WTC11 (cell line): ENCODE measurements at regions not wholly inside any gene's neighbourhood (a gene's known extent, or its start where the extent isn't known, plus 50 kb on each side); places are given as distances from the start of the nearest gene placed in this dataset.

Experiments
- ATAC-seq: fragments of 200-7000 bp; cut with Tn5 transposase; 2 replicates; pipeline ENCODE4 v1.10.0; 2021; ENCODE audit warnings: mild to moderate bottlenecking, moderate library complexity
- CTCF ChIA-PET: fragments of 300-600 bp; sonication (Branson Sonifier 250); formaldehyde crosslinking; loops from one replicate; lab custom pipeline; 2021; ENCODE audit warnings: antibody characterized with exemption; lab: Charles Lee
- POLR2A ChIA-PET: fragments of 350-600 bp; sonication (Branson Sonifier 250); formaldehyde crosslinking; loops from one replicate; lab custom pipeline; 2021; ENCODE audit warnings: antibody characterized with exemption; lab: Charles Lee
- DNase-seq: peaks from one replicate; pipeline ENCODE4 v3.0.0; 2021; ENCODE audit warnings: low spot score
- H3K27ac Mint-ChIP-seq: 2 replicates; pipeline ENCODE4 v1.8.0; 2021; ENCODE audit warnings: mixed read lengths
- H3K27me3 Mint-ChIP-seq: 2 replicates; pipeline ENCODE4 v1.8.0; 2021; ENCODE audit warnings: low read depth, mild to moderate bottlenecking, moderate library complexity, mixed read lengths
- H3K36me3 Mint-ChIP-seq: 2 replicates; pipeline ENCODE4 v1.8.0; 2021; ENCODE audit warnings: mixed read lengths
- H3K4me1 Mint-ChIP-seq: 2 replicates; pipeline ENCODE4 v1.8.0; 2022; ENCODE audit warnings: mixed read lengths
- H3K4me3 Mint-ChIP-seq: 2 replicates; pipeline ENCODE4 v1.8.0; 2021; ENCODE audit warnings: mild to moderate bottlenecking, moderate library complexity, mixed read lengths
- H3K9me3 Mint-ChIP-seq: 2 replicates; pipeline ENCODE4 v1.8.0; 2021; ENCODE audit warnings: mixed read lengths
- ARID4B ChIP-seq: sonication (generic); formaldehyde crosslinking; IDR thresholded peaks from 2 replicates; pipeline ENCODE4 v1.8.0; 2023; ENCODE audit warnings: missing genetic modification reagents, mild to moderate bottlenecking, borderline replicate concordance
- ATF1 ChIP-seq: sonication (generic); formaldehyde crosslinking; IDR thresholded peaks from 2 replicates; pipeline ENCODE4 v1.8.1; 2023; ENCODE audit warnings: mild to moderate bottlenecking, moderate library complexity, missing genetic modification reagents
- CREB1 ChIP-seq: sonication (generic); formaldehyde crosslinking; IDR thresholded peaks from 2 replicates; pipeline ENCODE4 v1.8.0; 2023; ENCODE audit warnings: mild to moderate bottlenecking, missing genetic modification reagents
- E2F1 ChIP-seq: sonication (generic); formaldehyde crosslinking; IDR thresholded peaks from 2 replicates; pipeline ENCODE4 v1.8.0; 2022; ENCODE audit warnings: mild to moderate bottlenecking, missing genetic modification reagents
- ERG ChIP-seq: fragments of 250-450 bp; sonication (Bioruptor Pico); IDR thresholded peaks from 2 replicates; pipeline ENCODE4 v1.8.0; 2021; ENCODE audit warnings: mild to moderate bottlenecking
- ESRRA ChIP-seq: sonication (generic); formaldehyde crosslinking; IDR thresholded peaks from 2 replicates; pipeline ENCODE4 v1.8.1; 2022; ENCODE audit warnings: mild to moderate bottlenecking, missing genetic modification reagents, borderline replicate concordance
- HMGA2 ChIP-seq: fragments of 250-450 bp; sonication (Bioruptor Pico); IDR thresholded peaks from 2 replicates; pipeline ENCODE4 v1.4.0; 2021; ENCODE audit warnings: mild to moderate bottlenecking, moderate library complexity
- HMGXB4 ChIP-seq: sonication (generic); formaldehyde crosslinking; IDR thresholded peaks from 2 replicates; pipeline ENCODE4 v1.8.1; 2023; ENCODE audit warnings: mild to moderate bottlenecking, moderate library complexity, missing genetic modification reagents
- IRF2 ChIP-seq: sonication (generic); formaldehyde crosslinking; IDR thresholded peaks from 2 replicates; pipeline ENCODE4 v1.8.0; 2022; ENCODE audit warnings: low read depth, missing genetic modification reagents, borderline replicate concordance
- KAT7 ChIP-seq: sonication (generic); formaldehyde crosslinking; IDR thresholded peaks from 2 replicates; pipeline ENCODE4 v1.8.1; 2023; ENCODE audit warnings: missing genetic modification reagents, mild to moderate bottlenecking, borderline replicate concordance
- NR3C1 ChIP-seq: sonication (generic); formaldehyde crosslinking; conservative IDR thresholded peaks from 2 replicates; pipeline ENCODE4 v1.8.1; 2023; ENCODE audit warnings: low read depth, mild to moderate bottlenecking, missing genetic modification reagents
- PRRX2 ChIP-seq: fragments of 250-450 bp; sonication (Bioruptor Pico); IDR thresholded peaks from 2 replicates; pipeline ENCODE4 v1.8.0; 2021; ENCODE audit warnings: mild to moderate bottlenecking
- RORB ChIP-seq: fragments of 250-450 bp; sonication (Bioruptor Pico); IDR thresholded peaks from 2 replicates; pipeline ENCODE4 v1.9.0; 2021; ENCODE audit warnings: mild to moderate bottlenecking
- TEAD4 ChIP-seq: sonication (generic); formaldehyde crosslinking; IDR thresholded peaks from 2 replicates; pipeline ENCODE4 v1.8.0; 2022; ENCODE audit warnings: mild to moderate bottlenecking, missing genetic modification reagents
- ZNF121 ChIP-seq: sonication (generic); formaldehyde crosslinking; IDR thresholded peaks from 2 replicates; pipeline ENCODE4 v1.8.0; 2023; ENCODE audit warnings: missing genetic modification reagents
- TF ChIP-seq, protein P1 (sequence below): sonication (generic); formaldehyde crosslinking; IDR thresholded peaks from 2 replicates; pipeline ENCODE4 v1.8.1; 2022; ENCODE audit warnings: mild to moderate bottlenecking, missing genetic modification reagents, moderate library complexity, borderline replicate concordance
- TF ChIP-seq, protein P2 (sequence below): sonication (generic); formaldehyde crosslinking; IDR thresholded peaks from 2 replicates; pipeline ENCODE4 v1.8.1; 2023; ENCODE audit warnings: mild to moderate bottlenecking, missing genetic modification reagents, borderline replicate concordance
- TF ChIP-seq, protein P3 (sequence below): sonication (generic); formaldehyde crosslinking; conservative IDR thresholded peaks from 2 replicates; pipeline ENCODE4 v1.8.1; 2023; ENCODE audit warnings: mild to moderate bottlenecking, low read depth, missing genetic modification reagents, moderate library complexity

- Mint-ChIP-seq H3K27ac (no peak overlapping the region), H3K27me3 (no peaks in the 10 kb centered on the region), H3K4me3 (no peak overlapping the region), H3K4me1 (peaks cover 2% of the 10 kb centered on the region; the same call in 1 of the 2 replicates), H3K9me3 (peaks cover 26% of the 10 kb centered on the region), H3K36me3 (no peaks in the 10 kb centered on the region)
- ChIA-PET CTCF (no interaction called here), POLR2A (no interaction called here)
- no peak for TF ChIP-seq ARID4B
- no peak for TF ChIP-seq CREB1 (CRISPR knock-in tag)
- no peak for TF ChIP-seq HMGXB4 (CRISPR knock-in tag)
- TF ChIP-seq, protein P1, sequence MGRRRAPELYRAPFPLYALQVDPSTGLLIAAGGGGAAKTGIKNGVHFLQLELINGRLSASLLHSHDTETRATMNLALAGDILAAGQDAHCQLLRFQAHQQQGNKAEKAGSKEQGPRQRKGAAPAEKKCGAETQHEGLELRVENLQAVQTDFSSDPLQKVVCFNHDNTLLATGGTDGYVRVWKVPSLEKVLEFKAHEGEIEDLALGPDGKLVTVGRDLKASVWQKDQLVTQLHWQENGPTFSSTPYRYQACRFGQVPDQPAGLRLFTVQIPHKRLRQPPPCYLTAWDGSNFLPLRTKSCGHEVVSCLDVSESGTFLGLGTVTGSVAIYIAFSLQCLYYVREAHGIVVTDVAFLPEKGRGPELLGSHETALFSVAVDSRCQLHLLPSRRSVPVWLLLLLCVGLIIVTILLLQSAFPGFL (CRISPR knock-in tag): no peak
- TF ChIP-seq PRRX2 (CRISPR knock-in tag): no peak
- TF ChIP-seq, protein P2, sequence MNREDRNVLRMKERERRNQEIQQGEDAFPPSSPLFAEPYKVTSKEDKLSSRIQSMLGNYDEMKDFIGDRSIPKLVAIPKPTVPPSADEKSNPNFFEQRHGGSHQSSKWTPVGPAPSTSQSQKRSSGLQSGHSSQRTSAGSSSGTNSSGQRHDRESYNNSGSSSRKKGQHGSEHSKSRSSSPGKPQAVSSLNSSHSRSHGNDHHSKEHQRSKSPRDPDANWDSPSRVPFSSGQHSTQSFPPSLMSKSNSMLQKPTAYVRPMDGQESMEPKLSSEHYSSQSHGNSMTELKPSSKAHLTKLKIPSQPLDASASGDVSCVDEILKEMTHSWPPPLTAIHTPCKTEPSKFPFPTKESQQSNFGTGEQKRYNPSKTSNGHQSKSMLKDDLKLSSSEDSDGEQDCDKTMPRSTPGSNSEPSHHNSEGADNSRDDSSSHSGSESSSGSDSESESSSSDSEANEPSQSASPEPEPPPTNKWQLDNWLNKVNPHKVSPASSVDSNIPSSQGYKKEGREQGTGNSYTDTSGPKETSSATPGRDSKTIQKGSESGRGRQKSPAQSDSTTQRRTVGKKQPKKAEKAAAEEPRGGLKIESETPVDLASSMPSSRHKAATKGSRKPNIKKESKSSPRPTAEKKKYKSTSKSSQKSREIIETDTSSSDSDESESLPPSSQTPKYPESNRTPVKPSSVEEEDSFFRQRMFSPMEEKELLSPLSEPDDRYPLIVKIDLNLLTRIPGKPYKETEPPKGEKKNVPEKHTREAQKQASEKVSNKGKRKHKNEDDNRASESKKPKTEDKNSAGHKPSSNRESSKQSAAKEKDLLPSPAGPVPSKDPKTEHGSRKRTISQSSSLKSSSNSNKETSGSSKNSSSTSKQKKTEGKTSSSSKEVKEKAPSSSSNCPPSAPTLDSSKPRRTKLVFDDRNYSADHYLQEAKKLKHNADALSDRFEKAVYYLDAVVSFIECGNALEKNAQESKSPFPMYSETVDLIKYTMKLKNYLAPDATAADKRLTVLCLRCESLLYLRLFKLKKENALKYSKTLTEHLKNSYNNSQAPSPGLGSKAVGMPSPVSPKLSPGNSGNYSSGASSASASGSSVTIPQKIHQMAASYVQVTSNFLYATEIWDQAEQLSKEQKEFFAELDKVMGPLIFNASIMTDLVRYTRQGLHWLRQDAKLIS (CRISPR knock-in tag): no peak
- no peak for TF ChIP-seq TEAD4 (CRISPR knock-in tag)
- TF ChIP-seq ERG: no peak
- no peak for TF ChIP-seq NR3C1 (CRISPR knock-in tag)
- ATAC-seq (no peak), DNase-seq (no peak)
Observed at GRCh38 chr6:135622081-135622480, 124.5 kb upstream of the AHI1 start.

DNA sequence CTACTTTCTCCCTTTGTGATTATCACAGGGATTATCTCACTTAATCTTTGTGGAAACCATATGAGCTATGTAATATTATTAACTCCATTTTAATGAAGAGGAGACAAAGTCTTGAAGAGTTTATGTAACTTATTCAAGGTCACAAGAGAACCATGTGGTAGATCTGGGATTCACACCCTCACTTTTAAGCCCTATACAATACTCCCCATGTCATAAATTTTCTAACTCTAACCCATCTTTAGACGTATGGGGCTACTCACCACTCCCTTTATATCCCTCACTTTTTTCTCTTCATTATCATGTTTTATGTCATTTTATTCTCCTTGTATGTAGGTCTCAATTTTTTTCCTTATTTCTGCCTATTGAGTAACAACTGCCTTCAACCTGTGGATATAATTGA lies 126.4 kb upstream of the AHI1 start:
- Mint-ChIP-seq H3K4me3 (no peak overlapping the region), H3K9me3 (peaks cover 26% of the 10 kb centered on the region), H3K4me1 (no peaks in the 10 kb centered on the region), H3K36me3 (no peaks in the 10 kb centered on the region), H3K27ac (no peak overlapping the region), H3K27me3 (no peaks in the 10 kb centered on the region)
- ATAC-seq (no peak), DNase-seq (no peak)
- CTCF ChIA-PET: no interaction called here
- POLR2A ChIA-PET: no interaction called here
- TF ChIP-seq IRF2 (CRISPR knock-in tag): no peak
- TF ChIP-seq, protein P3, sequence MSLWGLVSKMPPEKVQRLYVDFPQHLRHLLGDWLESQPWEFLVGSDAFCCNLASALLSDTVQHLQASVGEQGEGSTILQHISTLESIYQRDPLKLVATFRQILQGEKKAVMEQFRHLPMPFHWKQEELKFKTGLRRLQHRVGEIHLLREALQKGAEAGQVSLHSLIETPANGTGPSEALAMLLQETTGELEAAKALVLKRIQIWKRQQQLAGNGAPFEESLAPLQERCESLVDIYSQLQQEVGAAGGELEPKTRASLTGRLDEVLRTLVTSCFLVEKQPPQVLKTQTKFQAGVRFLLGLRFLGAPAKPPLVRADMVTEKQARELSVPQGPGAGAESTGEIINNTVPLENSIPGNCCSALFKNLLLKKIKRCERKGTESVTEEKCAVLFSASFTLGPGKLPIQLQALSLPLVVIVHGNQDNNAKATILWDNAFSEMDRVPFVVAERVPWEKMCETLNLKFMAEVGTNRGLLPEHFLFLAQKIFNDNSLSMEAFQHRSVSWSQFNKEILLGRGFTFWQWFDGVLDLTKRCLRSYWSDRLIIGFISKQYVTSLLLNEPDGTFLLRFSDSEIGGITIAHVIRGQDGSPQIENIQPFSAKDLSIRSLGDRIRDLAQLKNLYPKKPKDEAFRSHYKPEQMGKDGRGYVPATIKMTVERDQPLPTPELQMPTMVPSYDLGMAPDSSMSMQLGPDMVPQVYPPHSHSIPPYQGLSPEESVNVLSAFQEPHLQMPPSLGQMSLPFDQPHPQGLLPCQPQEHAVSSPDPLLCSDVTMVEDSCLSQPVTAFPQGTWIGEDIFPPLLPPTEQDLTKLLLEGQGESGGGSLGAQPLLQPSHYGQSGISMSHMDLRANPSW (CRISPR knock-in tag): no peak
- no peak for TF ChIP-seq KAT7 (CRISPR knock-in tag)
- no peak for TF ChIP-seq ESRRA
- no peak for TF ChIP-seq ATF1 (CRISPR knock-in tag)
- no peak for TF ChIP-seq HMGA2 (CRISPR knock-in tag)
- TF ChIP-seq CREB1 (CRISPR knock-in tag): no peak
- no peak for TF ChIP-seq ZNF121
- no peak for TF ChIP-seq TEAD4 (CRISPR knock-in tag)
- no peak for TF ChIP-seq RORB (CRISPR knock-in tag)
- no peak for TF ChIP-seq E2F1
